Gastrocnemius medialis (tissue), 4 donors: ENCODE measurements at regions not wholly inside any gene's neighbourhood (a gene's known extent, or its start where the extent isn't known, plus 50 kb on each side); places are given as distances from the start of the nearest gene placed in this dataset.

ENCODE experiments used
- CTCF ChIP-seq, 5 experiments: fragments of 450-650 bp in 3 of 5; fragments of 200-600 bp in 2 of 5; sonication (generic) in 2 of 5; IDR thresholded peaks in 4 of 5; conservative IDR thresholded peaks in 1 of 5; 1 replicate in 4 of 5; 2 replicates in 1 of 5; pipeline ENCODE4 v1.5.1; 2016 to 2019; ENCODE audit warnings: antibody characterized with exemption in 5 of 5, mild to moderate bottlenecking in 3 of 5, moderate library complexity in 3 of 5
- POLR2A ChIP-seq, 2 donors: fragments of 450-650 bp; IDR thresholded peaks; one replicate each; pipeline ENCODE4 v1.6.1; 2017; ENCODE audit warnings: antibody characterized with exemption in 2 of 2, mild to moderate bottlenecking in 2 of 2, moderate library complexity in 2 of 2

GRCh38 chrX:16282209-16282608 is 114.9 kb downstream of the MAGEB17 start:
- TF ChIP-seq CTCF (IDR thresholded peaks at IDR 0.05 in 4 of 5, conservative IDR thresholded peaks at IDR 0.05 in 1 of 5): no peak
- no peak for TF ChIP-seq POLR2A (IDR thresholded peaks at IDR 0.05)
